ENCODE measurements at regions not wholly inside any gene's neighbourhood (a gene's known extent, or its start where the extent isn't known, plus 50 kb on each side); places are given as distances from the start of the nearest gene placed in this dataset.

DNA sequence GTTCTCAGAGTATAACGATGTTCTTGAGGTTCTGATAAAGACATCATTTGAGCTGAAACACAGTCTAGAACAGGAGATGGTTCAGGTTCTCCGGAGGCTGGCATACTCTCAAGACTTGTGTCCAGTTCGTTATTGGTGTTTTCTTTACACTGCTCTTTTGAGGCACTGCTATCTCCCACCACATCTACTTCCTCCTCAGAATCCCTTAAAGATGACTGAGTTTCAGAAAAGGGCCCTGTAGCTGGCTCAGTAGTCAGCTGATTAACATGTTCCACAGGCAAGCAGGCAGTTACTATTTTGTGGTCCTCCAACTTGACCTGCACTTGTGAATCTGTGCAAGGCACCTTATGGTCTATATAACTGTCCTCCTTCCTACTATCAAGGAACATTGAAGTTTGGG is 50.2 kb downstream of the ZZZ3 start:
- DNase-seq = peak; percentile 3

DNA sequence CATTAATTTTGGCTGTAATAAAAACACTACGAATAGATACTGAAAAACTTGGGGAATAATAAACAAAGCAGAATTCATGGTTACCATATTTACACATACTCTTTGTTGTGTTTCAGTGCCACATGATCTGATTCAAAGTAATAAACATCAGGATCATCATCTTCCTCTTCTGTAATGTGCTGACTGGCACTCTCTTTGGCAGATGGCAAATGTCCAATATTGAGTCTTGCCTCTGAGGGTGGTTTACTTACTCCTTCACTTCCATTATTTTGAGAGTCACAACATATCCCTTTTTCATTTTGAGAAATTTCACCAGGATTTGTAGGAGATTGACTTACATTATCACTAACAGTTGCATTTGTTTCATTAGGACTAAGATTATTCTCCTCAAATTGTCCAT is 50.7 kb downstream of the ZZZ3 start:
- DNase-seq = peak; percentile 58

DNA sequence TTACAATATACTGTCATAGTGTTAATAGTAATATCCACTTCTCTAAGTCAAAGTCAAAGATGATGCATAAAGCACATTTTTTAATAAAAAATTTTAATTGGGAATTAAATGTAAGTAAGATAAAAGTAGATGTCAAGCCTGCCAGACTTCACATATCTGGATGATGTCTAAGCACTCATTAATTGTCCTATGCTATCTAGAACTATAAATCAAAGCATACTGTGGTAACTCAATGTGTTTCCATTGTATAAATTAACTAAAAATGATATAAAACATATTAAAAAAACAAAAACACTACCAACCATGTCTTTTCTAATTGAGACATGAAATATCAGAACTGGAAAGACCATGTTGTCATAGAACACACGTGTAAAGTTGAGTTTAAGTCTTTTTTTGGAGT is 51.2 kb downstream of the ZZZ3 start:
- DNase-seq = no peak

DNA sequence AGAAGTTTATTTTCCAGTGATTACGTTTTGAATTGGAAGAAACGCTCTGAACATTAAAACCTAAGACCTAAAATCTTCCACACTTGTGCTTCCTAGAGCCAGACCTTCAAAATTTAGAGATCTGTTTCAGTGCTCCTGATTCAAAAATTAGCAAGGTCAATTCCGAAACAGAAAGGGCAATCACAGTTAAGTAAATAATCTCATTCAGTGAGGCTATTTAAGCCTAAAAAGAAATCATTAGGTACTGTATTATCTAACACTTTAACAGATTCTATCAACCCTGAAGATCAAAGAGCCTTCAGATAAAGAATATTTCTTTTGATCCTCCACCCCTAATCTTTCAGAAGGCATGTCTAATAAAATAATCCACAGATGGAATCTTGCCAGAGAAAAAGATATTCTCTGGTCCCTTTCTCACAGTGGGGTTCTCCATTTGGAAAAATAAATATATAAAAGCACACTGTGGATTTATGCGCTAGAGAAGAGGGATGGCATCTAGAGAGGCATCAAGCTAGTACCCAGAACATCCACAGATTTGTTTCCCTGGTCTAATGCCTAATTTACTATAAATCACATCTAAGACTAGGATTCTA is 54.4 kb downstream of the ZZZ3 start:
- no peak for DNase-seq

DNA sequence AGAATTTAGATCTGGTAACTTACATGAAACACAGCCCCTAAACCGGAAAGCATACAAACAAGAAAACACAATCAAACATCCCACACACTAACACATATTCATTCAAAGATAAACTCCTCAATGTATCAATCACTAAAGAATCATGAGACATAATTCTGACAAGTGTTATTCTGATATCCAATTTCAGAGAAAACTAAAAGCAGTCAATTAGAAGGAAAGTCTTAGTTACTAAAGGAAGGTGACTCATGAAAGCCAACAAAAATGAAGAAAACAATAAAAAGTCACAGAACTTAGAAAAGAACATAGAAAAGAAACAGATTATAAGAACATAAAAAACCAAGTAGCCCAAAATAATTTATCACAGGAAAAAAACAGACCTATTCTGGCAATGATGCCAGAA is 57.2 kb downstream of the ZZZ3 start:
- no peak for DNase-seq

DNA sequence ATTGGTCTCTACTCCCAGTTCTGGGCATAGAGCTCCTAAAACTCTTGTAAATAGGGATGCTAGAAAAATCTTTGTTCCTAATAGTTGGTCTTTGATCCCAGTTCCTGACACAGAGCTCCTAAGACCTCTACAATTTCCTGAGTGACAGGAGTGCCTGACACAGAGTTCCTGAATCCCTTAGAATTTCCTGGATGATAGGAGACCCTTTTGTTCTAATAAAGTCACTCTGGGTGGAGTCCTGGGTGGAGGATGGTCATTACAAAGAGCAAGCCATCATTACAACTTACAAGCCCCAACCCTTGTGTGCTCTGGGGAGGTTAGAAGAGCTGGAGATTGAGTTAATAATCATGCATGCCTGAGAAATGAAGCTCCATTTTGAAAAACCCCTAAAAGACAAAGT is 58.4 kb downstream of the ZZZ3 start:
- DNase-seq = no peak

DNA sequence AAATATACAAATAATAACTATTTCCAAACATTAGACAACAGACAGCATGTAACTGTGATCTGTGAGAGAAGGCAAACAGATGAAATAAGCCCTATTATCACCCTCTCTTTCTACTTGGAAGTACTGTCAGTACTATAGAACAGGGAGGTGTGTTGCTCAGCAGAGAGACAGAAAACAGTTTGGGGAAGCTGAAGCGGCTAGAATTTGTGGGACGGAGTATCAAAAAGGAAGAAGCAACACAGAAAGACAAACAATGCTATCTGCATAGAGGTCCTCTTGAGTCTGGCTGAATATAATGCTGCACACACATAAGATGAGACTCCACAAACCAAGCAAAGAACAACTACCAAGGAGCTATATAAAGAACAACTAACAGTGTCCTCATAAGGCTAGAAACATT is 59.4 kb downstream of the ZZZ3 start:
- DNase-seq = no peak

DNA sequence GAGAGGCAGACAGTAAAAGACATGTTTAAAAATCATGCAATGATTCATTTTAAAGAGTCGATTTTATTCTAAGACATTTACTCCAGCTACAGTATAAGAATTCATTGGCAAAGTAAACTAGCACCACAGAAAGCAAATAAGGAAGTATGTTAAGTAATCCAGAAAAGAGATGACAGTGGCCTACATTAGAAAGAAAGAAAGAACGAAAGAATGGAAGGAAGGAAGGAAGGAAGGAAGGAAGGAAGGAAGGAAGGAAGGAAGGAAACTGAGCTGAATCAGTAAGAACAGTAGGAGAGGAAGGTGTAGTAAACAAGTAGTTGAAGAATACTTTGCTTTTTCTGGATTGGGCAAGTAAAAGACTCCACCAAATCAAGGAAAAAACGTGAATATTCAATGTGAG is 62.2 kb downstream of the ZZZ3 start:
- DNase-seq = no peak

DNA sequence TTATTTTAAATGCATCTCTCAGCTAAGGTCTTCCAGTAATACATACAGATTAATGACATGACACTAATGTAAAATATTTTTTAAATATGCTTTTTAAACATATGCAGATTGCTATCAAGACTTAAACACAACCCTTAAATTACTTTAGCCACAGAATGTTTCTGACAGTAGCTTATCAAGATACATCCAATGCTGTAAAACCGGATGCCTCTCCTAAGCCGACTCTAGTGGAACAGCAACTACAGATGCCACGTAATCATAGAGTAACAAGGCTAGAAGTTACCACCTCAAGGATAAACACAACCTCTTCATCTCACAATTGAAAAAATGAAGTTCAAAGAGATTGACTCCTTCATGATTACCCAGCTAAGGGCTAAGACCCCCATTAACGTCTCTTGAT is 68.4 kb downstream of the ZZZ3 start:
- DNase-seq = no peak
